ENCODE measurements at regions not wholly inside any gene's neighbourhood (a gene's known extent, or its start where the extent isn't known, plus 50 kb on each side); places are given as distances from the start of the nearest gene placed in this dataset.

DNA sequence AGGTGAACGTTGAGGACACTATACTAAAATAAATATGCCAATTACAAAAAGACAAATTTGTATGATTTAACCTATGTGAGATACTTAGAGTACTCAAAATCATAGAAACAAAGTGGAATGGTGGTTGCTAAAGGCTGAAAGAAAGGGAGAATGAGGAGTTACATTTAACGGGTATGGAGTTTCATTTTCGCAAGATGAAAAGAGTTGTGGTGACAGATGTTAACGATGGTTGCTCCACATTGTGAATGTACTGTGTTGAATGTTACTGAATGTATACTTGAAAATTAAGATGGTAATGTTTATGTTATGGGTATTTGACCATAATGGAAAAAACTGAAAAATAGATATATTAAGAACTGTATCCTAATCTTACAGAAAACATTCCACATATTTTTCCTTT is 51.3 kb upstream of the MOCS2 start:
- H3K4me3 ChIP-seq (ENCODE audit: control insufficient read depth, low read depth, low read length): no peak overlapping the region
- no peak for DNase-seq (ENCODE audit: low read depth)
- TF ChIP-seq, protein P1, sequence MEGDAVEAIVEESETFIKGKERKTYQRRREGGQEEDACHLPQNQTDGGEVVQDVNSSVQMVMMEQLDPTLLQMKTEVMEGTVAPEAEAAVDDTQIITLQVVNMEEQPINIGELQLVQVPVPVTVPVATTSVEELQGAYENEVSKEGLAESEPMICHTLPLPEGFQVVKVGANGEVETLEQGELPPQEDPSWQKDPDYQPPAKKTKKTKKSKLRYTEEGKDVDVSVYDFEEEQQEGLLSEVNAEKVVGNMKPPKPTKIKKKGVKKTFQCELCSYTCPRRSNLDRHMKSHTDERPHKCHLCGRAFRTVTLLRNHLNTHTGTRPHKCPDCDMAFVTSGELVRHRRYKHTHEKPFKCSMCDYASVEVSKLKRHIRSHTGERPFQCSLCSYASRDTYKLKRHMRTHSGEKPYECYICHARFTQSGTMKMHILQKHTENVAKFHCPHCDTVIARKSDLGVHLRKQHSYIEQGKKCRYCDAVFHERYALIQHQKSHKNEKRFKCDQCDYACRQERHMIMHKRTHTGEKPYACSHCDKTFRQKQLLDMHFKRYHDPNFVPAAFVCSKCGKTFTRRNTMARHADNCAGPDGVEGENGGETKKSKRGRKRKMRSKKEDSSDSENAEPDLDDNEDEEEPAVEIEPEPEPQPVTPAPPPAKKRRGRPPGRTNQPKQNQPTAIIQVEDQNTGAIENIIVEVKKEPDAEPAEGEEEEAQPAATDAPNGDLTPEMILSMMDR (conservative IDR thresholded peaks at IDR 0.05; ENCODE audit: control insufficient read depth, insufficient read depth, low read depth, low read length): no peak

DNA sequence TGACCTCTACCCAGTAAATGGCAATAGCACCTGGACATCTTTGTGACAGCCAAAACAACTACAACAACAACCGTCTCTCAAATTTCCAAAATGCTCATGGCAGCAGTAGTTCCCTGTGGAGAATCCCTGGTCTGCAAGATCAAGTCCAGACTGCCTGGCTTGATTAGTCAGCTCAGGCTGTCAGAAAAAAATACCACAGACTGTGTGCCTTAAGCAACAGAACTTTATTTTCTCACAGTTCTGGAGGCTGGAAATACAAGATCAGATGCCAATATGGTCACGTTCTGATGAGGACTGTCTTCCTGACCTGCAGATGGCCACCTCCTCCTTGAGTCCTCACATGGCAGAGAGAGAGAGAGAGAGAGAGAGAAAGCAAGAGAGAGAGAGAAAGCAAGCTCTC is 52.3 kb upstream of the MOCS2 start:
- no peak overlapping the region for H3K4me3 ChIP-seq (ENCODE audit: control insufficient read depth, low read depth, low read length)
- peak; percentile 62 for DNase-seq (ENCODE audit: low read depth)
- TF ChIP-seq, protein P1 (conservative IDR thresholded peaks at IDR 0.05; ENCODE audit: control insufficient read depth, insufficient read depth, low read depth, low read length): no peak

DNA sequence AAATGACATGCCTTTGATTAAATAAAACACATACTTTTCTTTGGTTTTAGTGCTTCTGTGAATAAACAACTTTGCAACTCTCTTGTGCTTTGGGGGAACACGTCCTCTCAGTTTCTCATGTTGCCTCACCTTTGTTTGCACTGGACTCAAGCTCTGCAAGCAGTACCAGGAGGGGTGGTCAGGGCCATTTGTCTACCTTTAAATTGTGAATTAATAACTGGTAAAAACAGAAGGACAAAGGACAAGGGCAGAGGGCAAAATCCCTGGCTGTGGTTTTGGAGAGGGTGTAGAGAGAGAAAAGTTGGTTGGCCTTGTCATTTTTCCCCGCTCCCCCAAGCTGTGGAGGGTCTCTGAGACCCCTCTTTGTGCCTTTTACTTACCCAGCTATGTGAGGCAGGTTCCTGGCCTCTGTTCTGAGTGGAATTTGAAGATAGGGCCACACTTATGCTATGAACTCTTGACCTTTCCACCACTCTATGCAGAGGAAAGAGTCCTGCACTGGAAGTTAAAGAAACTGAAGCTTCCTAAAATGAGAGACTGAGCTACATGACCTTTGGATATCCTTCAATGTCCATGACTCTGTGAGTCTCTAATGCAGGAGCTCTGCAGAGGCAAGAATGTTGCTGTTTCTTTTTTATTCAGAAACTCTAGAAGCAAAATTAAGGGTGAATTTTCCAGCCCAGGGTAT is 55.1 kb upstream of the MOCS2 start:
- TF ChIP-seq, protein P1 (conservative IDR thresholded peaks at IDR 0.05; ENCODE audit: control insufficient read depth, insufficient read depth, low read depth, low read length): no peak
- no peak overlapping the region for H3K4me3 ChIP-seq (ENCODE audit: control insufficient read depth, low read depth, low read length)
- no peak for DNase-seq (ENCODE audit: low read depth)

DNA sequence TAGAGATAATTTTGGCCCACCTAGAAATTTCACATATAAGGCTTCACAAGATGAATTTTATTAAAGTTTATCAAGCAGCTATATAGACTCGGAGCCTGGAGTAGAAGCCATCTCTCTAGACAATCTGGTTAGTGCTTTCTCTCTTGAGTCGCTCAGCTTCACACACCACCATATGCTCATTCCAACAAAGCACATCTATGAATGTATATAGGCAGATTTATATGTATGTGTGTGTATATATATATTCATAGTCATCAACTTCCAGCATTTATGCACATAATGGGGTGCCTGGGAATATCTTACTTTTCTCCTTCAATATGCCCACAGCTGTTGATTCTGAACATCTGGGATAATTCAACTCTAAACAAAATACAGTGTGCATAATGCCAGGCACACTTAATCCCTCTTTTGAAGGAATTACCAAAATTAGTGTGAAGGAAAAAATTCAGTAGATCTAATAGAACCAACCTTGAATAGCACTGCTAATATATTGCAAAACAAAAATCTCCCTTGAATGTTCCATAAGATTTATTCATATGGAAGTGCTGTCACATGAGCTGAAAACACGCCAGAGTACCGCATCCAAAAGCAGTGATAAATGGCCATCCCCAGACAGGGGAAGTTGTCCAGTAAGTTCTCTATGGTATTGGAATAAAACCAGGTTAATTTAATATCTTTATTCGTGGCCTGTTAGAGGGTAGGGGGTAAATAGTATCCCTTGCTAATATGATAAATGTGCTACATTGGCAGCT is 56.0 kb upstream of the MOCS2 start:
- TF ChIP-seq, protein P1 (conservative IDR thresholded peaks at IDR 0.05; ENCODE audit: control insufficient read depth, insufficient read depth, low read depth, low read length): no peak
- no peak overlapping the region for H3K4me3 ChIP-seq (ENCODE audit: control insufficient read depth, low read depth, low read length)
- DNase-seq (ENCODE audit: low read depth): no peak

DNA sequence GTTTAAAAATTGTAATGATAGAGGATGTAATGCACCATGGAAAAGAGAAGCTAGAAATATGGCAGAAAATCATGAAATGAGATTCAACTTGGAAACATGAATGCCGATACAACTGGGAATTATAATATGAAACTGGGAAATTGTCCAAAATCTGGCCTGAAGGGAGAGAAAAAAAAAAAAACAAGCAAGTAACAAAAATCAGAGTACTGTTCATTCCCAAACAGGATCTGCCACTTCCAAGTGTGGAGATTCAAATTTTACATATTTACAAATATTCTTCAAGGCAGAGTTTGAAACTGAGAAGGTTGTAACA is 56.6 kb upstream of the MOCS2 start:
- H3K4me3 ChIP-seq (ENCODE audit: control insufficient read depth, low read depth, low read length): no peak overlapping the region
- peak; percentile 21 for DNase-seq (ENCODE audit: low read depth)
- TF ChIP-seq, protein P1 (conservative IDR thresholded peaks at IDR 0.05; ENCODE audit: control insufficient read depth, insufficient read depth, low read depth, low read length): no peak

DNA sequence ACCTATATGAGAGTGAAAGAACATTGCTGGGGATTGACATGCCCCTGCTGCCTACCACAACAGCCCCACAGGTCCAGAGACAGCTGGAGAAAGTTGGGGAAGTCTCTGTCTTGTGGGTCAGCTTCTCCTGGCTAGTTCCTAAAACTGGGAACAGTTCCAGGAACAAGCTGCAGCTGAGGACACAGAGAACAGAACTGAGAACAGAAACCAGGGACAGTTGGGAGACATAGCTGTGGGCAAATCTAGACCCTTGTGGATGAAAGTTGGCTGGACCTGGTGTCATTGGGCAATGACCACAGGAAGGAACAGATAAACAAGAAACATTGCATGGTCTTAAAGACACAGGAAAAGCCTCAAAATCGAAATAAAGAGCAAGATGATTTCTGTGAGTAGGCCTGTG is 58.3 kb upstream of the MOCS2 start:
- peak; percentile 55 for DNase-seq (ENCODE audit: low read depth)
- TF ChIP-seq, protein P1 (conservative IDR thresholded peaks at IDR 0.05; ENCODE audit: control insufficient read depth, insufficient read depth, low read depth, low read length): no peak
- H3K4me3 ChIP-seq (ENCODE audit: control insufficient read depth, low read depth, low read length): no peak overlapping the region
